ENCODE measurements at regions not wholly inside any gene's neighbourhood (a gene's known extent, or its start where the extent isn't known, plus 50 kb on each side); places are given as distances from the start of the nearest gene placed in this dataset.
"Not testable (repeated sequence)": the region's sequence is repeated elsewhere in the genome, so short reads cannot be mapped to it uniquely, and the experiment has no call there.

DNA sequence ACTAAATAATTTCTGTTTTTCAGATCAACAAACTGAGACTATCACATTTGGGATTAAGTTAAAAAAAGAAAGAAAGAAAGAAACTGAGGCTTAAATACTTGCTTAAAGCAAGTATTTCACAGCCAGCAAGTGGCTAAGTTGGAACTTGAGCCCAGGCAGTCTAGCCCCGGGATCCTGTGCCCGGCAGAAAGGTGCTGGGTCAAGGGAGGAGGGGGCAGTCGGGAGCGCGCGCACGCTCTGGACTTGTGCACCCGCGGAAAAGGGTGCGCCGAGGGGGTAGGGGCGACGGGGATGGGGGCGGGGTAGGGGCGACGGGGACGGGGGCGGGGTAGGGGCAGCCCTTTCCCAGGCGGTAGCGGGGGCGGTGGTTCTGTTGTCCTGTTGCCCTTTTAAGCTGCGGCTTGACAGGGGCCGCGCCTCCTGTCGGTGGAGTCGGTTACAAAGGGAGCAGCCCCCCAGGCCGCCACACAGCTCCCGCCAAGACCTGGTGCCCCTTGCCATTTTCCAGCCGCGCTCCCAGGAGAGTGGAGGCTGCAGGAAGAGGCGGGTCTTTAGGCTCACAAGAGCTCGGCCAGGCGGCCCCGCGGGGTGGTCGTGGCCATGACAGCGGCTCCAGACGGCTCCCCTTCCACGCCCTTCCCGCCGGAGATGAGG lies 60.6 kb downstream of the GOLGA8T start:
- DNase-seq: not testable (repeated sequence)

DNA sequence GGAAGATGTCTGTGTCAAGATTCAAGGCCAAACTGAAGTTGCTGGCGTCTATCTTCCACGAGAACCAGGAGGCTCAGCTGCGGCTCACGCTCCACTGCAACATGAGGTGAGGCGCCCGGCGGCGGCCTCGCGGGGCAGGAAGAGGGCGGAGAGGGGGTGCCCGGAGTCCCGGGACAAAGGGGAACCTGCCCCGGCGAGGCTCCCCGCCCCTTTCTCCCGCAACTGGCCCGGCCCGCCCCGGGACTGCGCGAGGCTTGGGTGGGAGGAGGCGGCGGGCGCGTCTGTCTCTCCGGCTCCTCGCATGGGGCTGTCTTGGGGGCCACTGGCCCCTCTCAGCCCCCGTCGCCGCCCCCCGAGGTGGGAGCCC lies 61.1 kb downstream of the GOLGA8T start:
- peak; percentile 36 for DNase-seq

DNA sequence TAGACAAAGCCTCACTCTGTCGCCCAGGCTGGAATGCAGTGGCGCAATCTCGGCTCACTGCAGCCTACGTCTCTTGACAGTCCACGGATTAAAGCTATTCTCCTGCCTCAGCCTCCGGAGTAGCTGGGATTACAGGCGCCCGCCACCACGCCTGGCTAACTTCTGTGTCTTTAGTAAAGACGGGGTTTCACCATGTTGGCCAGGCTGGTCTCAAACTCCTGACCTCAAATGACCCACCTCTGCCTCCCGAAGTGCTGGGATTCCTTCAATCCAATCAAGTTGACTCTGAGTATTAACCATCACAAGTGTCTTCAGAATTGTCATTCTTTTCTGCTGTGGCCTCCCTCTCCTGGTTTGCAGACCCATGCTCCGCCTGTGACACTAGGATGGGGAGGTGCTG lies 61.9 kb downstream of the GOLGA8T start:
- not testable (repeated sequence) for DNase-seq

DNA sequence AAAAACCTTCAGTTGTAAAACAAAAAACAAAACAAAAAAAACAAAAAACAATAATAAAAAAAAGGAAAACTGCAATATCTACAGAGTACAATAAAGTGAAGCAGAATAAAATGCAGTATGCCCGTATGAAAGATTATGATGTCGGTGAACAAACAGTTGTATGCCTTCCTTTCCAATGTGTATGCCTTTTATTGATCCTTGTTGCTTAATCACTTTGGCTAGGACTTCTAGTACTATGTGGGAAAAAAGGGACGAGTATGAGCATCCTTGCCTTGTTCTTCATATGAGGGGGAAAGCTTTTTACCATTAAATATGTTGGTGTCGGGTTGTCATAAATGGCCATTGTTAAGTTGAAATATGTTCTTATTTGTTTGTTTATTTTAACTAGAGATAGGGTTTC lies 66.7 kb downstream of the GOLGA8T start:
- DNase-seq: not testable (repeated sequence)

DNA sequence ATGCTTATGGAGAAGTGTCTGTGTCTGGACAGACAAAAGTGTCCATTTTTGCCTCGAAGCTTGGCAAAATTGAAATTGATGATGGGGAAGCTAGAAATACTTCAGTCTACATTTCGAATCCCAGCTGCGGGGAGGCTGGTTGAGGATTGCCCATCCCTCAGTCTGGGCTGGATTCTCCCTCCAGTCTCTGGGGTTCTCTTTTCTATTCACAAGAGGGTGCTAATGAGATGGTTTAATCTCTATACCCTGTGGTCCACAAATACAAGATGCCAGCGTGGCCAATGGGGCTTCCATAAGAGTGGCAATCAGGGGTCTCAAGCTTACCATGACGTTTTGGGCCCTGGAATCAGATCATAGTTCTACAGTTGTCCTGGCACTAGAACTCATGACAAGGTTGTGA lies 78.9 kb downstream of the GOLGA8T start:
- DNase-seq: not testable (repeated sequence)

DNA sequence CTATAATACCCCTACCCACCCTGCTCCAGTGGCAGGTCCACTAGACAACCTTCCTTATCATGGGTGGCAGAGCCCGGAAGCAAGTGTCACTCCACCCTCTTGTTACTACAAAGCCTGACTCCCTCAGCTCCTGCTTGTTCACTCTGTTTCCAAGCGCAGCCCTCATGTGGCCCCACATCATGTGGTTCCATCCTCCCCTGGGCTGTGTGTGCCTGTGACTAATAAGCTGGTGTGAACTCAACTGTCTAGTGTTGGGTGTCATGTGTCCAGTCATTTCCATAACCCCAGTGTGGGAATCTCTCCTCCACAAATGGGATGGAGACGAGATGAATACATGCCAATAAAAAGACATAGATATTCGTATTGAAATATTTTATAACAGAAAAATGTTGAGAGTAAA lies 87.0 kb downstream of the GOLGA8T start:
- DNase-seq: not testable (repeated sequence)

DNA sequence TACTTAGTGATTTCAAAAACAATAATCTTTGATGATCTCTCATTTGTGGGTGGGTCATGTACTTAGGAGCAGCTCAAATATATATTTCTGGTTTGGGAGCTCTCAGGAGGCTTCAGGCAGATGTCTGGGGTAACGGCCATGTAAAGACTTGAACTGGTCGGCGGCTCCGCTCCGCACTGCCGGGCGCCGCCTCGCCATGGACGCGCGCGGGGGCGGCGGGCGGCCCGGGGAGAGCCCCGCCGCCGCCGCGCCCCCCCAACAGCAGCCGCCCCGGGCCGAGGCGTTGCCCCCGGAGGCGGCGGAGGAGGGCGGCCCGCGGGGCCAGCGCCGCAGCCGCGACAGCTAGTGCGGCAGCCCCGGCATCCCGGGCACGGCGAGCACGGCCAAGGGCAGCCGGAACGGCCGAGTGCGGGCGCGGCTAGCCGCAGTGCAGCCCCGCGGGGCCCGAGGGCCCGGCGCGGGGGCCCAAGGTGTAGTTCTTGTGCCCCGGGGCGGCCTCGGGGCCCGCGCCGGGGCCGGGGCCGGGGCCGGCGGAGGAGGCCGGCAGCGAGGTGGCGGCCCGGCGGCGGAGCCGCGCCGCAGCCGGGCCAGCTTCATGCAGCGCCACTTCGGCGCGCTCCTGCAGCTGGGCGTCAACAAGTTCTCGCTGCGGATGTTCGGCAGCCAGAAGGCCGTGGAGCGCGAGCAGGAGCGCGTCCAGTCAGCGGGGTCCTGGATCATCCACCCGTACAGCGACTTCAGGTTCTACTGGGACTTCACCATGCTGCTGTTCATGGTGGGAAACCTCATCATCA lies 88.1 kb downstream of the GOLGA8T start:
- DNase-seq: not testable (repeated sequence)

DNA sequence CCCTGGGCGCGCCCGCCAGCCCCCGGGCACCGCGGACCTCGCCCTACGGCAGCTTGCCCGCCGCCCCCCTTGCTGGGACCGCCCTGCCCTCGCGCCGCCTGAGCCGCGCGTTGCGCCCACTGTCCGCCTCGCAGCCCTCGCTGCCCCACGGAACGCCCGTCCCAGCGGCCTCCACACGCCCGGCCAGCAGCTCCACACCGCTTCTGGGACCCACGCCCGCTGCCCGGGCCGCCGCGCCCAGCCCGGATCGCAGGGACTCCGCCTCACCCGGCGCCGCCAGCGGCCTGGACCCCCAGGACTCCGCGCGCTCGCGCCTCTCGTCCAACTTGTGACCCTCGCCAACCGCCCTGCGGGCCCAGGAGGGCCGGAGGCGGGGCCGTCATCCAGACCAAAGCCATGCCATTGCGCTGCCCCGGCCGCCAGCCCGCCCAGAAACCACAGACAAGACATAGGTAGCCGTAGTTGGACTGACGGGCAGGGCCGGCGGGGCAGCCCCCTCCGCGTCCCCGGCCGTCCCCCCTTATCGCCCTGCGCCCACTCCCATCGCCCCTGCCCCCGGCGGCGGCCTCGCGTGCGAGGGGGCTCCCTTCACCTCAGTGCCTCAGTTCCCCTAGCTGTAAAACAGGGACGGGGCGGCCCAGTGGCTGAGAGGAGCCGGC lies 90.5 kb downstream of the GOLGA8T start:
- DNase-seq: not testable (repeated sequence)

DNA sequence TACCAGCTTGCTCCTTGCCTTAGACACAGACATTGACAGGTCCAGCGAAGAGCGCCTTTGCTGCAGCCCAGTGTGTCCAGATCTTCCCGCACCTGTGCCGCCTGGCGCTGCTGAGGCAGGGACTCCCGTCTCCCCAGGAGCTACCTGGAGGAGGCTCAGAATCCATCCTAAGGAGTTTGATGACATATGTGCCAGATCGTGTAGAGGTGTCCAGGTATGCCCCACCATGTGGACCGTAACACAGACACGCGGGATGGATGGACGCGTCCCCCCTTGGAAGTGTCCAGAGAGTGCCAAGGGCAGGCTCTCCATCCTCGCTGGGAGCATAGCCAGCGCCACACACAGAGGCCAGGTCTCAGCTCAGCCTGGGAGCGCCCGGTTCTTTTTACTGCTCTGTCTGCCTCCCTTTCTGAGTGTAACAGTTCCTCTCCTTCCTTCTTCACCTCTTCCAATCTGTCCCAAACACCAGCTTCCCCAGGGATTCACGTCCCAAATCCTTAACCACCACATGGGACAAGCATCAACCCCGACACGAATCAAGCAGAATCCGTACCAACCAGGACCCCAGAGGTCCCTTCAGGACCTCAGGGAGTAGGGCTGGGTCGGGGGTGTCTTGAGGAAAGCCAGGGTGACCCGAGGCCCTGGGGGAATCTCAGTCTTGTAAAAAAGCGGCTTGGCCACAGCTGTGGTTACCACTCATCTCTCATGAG lies 126.7 kb downstream of the GOLGA8T start:
- not testable (repeated sequence) for DNase-seq

DNA sequence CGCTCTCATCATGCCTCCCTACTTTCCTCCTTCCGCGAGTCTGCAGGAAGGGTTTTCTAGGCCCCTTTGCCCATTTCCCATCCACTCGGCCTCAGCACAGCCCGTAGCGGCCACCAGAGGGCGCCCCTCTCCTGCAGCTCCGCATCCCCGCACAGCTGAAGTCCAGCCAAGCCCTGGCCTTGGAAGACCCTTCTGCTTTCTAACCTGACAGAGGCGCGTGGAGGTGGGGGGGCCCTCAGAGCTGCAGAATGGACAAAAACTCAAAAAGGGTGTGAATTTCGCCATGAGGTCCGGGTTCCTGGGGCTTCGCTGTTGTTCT lies 127.2 kb downstream of the GOLGA8T start:
- not testable (repeated sequence) for DNase-seq

DNA sequence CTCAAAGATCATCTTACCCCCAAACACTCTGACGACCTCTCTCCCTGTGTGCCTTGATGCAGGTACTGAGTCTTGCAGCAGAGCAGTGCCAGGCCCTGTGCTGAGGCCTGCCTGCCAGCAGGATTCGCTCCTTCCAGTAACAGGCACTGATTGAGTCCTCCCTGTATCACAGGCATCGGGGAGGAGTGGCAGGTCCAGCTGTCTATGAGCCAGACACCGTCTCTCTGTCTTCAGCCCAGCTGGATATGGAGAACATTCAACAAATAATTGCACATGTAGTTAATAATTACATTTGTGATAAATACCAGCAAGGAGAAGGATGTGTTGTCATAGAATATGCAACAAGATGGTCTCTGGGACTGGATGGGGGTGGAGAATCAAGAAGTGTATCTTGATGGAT lies 129.1 kb downstream of the GOLGA8T start:
- DNase-seq: not testable (repeated sequence)

DNA sequence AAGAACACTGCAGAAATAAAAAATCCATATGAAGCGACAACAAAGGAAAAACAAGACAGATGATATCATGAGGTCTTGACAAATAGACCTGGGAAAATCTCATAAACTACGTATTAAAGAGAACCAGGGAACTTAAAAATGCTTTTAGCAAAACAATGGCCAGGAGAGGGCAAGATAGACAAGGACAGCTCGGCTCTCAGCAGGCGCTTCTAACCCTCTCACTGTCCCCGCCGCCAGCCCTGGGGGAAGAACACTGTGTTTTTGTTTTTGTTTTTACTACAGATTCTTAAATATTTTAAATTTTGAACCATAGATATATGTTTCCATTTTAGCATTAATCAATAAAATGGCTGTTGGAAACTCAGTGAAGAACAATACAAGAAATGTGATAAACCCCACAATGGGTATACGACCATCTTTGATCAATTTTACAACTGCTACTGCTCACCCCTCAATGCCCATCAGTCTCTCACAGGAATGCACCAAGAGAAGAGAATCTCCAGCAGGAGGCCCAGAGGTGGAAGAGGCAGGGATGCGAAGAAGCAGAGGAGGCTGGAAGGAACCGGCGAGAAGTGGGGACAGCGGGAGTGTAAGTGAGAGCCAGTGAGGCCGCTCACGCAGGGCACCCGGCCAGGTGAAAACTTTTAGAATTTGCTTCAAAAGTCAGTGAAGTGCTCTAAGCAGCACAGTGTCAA lies 98.0 kb downstream of the CHRFAM7A start:
- not testable (repeated sequence) for DNase-seq

DNA sequence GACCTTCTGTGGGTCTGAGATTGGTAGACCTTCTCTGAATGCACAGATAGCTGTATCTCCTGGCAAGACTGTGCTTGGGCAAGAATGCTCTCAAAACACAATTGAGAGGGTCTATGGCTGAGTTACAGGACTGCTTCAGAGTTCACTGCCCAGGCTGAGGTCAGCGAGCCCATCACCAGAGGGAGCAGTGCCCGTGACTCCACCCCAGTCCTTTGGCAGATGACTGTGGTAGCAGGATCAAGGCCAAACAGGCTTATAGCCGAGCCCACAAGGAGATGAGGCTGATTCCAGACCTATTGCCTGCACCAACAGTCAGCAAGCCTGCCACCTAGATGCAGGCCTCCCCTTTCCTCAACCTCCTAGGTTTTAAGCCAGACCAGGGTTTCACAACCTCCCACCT lies 89.4 kb downstream of the CHRFAM7A start:
- DNase-seq: not testable (repeated sequence)

Measured in CD4-positive, alpha-beta T cell treated with Interleukin-15 for 1 hour (primary cell).